HG03378 (cell line): ENCODE measurements at regions not wholly inside any gene's neighbourhood (a gene's known extent, or its start where the extent isn't known, plus 50 kb on each side); places are given as distances from the start of the nearest gene placed in this dataset.
"Not testable (repeated sequence)": the region's sequence is repeated elsewhere in the genome, so short reads cannot be mapped to it uniquely, and the experiment has no call there.

Source experiments
- ATAC-seq: cut with Tn5 transposase; IDR thresholded peaks from one replicate; pipeline ENCODE4 v1.9.1; 2021; ENCODE audit warnings: mild to moderate bottlenecking, moderate library complexity; ENCODE audit not compliant: unreplicated experiment

GRCh38 chr1:38615680-38616079, 243.9 kb downstream of the RRAGC start:
- no peak for ATAC-seq

GRCh38 chr1:38614861-38615260, 244.7 kb downstream of the RRAGC start:
- no peak for ATAC-seq

- ATAC-seq, result no peak
Measured at GRCh38 chr1:38613996-38614395, 245.6 kb downstream of the RRAGC start.

GRCh38 chr1:38612951-38613350, 246.6 kb downstream of the RRAGC start:
- ATAC-seq, result no peak

GRCh38 chr1:38611664-38612211, 247.8 kb downstream of the RRAGC start:
- no peak for ATAC-seq

GRCh38 chr1:38609166-38610025, 250.2 kb downstream of the RRAGC start:
- no peak for ATAC-seq

- ATAC-seq, result no peak
Measured at GRCh38 chr1:38608202-38608864, 251.2 kb downstream of the RRAGC start.

GRCh38 chr1:38607526-38607925, 252.0 kb downstream of the RRAGC start:
- ATAC-seq, result no peak

- ATAC-seq, result no peak
Measured at GRCh38 chr1:38605063-38605462, 254.5 kb downstream of the RRAGC start.

- ATAC-seq, result no peak
Measured at GRCh38 chr1:38603907-38604306, 255.7 kb downstream of the RRAGC start.

GRCh38 chr1:38600905-38601304, 258.7 kb downstream of the RRAGC start:
- no peak for ATAC-seq

GRCh38 chr1:38600286-38600685, 259.3 kb downstream of the RRAGC start:
- ATAC-seq, result no peak

- no peak for ATAC-seq
Measured at GRCh38 chr1:38598118-38598517, 261.5 kb downstream of the RRAGC start.

- ATAC-seq, result no peak
Measured at GRCh38 chr1:38589036-38589435, 270.5 kb downstream of the RRAGC start.

GRCh38 chr1:38587766-38588165, 271.8 kb downstream of the RRAGC start:
- no peak for ATAC-seq

GRCh38 chr1:38586993-38587646, 272.5 kb downstream of the RRAGC start:
- ATAC-seq, result no peak

GRCh38 chr1:38585971-38586370, 273.6 kb downstream of the RRAGC start:
- no peak for ATAC-seq

- ATAC-seq, result no peak
Measured at GRCh38 chr1:38585460-38585859, 274.1 kb downstream of the RRAGC start.

GRCh38 chr1:38584448-38585355, 274.9 kb downstream of the RRAGC start:
- ATAC-seq, result no peak

- not testable (repeated sequence) for ATAC-seq
Measured at GRCh38 chr1:38583287-38583686, 276.3 kb downstream of the RRAGC start.
